ENCODE measurements at regions not wholly inside any gene's neighbourhood (a gene's known extent, or its start where the extent isn't known, plus 50 kb on each side); places are given as distances from the start of the nearest gene placed in this dataset.

GRCh38 chr20:12874933-12875332 is 133.8 kb upstream of the SPTLC3 start:
- DNase-seq: no peak
- TF ChIP-seq CTCF (IDR thresholded peaks at IDR 0.05): no peak
- TF ChIP-seq POLR2A (IDR thresholded peaks at IDR 0.05): no peak
- Histone ChIP-seq H3K27me3 (no peaks in the 10 kb centered on the region), H3K36me3 (no peaks in the 10 kb centered on the region), H3K27ac (no peak overlapping the region), H3K4me1 (no peaks in the 10 kb centered on the region), H3K4me3 (no peak overlapping the region), H3K9me3 (no peaks in the 10 kb centered on the region)
- 47 to 81% methylated on average over 4 of the region's 4 CpGs for WGBS, 2 donors
- intact Hi-C loops (cut with DNase I): no loop called here

DNA sequence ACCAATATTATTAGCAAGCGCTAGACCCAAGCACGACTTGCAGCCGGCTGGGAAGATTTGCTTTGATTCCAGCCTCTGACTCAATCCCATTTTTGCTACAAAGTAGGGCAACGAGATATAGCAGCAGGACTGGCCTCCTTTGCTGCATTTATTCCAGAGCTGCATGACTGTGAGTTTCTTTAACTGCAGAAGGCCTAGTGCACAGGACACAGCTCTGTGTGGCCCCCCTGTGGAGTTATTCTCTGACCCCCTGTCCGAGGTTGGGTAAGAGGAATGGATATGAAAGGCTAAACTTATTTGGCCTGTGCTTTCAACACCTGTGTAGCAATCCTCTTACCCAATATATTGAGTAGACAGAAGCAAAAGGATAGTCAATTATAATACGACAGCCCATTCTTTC is 133.3 kb upstream of the SPTLC3 start:
- 54 to 59% methylated on average over 6 of the region's 6 CpGs for WGBS, 2 donors
- DNase-seq: no peak

DNA sequence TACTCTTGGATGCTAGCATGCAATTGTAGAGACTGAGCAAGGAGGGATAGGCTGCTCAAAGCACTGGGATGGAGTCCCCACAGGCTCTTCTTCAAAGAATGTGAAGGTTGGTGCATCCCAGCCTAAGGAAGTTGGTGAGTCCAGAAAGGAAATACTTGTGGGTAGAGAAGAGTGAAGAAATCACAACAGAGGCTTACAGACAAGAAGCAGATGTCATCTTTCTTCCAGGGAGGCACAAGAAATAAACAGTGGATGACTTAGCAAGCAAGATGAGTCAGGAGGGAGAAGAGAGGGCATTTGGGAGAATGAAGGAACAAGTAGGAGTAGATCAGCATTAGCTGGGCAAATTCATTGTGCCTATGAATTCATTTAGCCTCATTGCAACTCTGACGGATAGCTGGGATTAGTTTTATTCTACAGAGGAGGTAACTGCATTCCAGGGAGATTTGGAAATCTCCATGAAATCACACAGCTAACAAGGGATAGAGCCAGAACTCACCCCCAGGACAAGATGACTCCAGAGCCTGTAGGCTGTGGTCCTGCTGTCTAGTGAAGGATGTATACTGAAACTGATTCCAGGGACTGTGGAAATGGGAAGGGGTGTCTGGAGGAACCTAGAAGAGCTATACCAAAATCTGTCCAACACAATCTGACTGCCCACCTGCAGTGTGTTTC is 125.8 kb upstream of the SPTLC3 start:
- H3K36me3 ChIP-seq: no peaks in the 10 kb centered on the region
- no peaks in the 10 kb centered on the region for H3K27me3 ChIP-seq
- TF ChIP-seq POLR2A (IDR thresholded peaks at IDR 0.05): no peak
- H3K27ac ChIP-seq: no peak overlapping the region
- intact Hi-C loops (cut with DNase I): no loop called here
- 0 to 40% methylated on average over 1 of the region's 1 CpG for WGBS, 2 donors
- DNase-seq: no peak
- H3K4me3 ChIP-seq: no peak overlapping the region
- no peaks in the 10 kb centered on the region for H3K9me3 ChIP-seq
- no peaks in the 10 kb centered on the region for H3K4me1 ChIP-seq

More for the DNA sequence above, 133.3 kb upstream of the SPTLC3 start:
- no peak overlapping the region for H3K4me3 ChIP-seq
- no peaks in the 10 kb centered on the region for H3K36me3 ChIP-seq
- H3K27me3 ChIP-seq: no peaks in the 10 kb centered on the region
- no peak overlapping the region for H3K27ac ChIP-seq
- H3K4me1 ChIP-seq: no peaks in the 10 kb centered on the region
- TF ChIP-seq CTCF (IDR thresholded peaks at IDR 0.05) (no peak), POLR2A (IDR thresholded peaks at IDR 0.05) (no peak)
- no peaks in the 10 kb centered on the region for H3K9me3 ChIP-seq
- intact Hi-C loops (cut with DNase I): no loop called here

DNA sequence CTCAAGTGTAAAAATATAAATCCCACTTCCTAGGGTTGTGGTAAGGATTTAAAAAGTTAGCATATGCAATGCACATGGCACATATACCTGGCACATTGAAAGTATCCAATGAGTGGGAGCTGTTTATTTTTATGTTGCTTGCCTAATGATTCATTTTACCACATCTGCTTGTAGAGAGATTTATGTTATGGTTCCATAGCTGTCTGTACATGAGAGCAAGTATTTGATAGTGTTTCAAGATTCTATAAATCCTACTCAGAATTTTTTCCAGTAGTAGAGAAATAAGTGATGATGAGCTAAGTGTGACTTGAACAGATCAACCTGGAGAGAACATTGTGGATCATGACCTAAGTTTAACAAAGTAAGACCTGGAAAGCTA is 125.3 kb upstream of the SPTLC3 start:
- H3K36me3 ChIP-seq: no peaks in the 10 kb centered on the region
- no peak overlapping the region for H3K4me3 ChIP-seq
- intact Hi-C loops (cut with DNase I): no loop called here
- DNase-seq: no peak
- H3K27ac ChIP-seq: no peak overlapping the region
- H3K27me3 ChIP-seq: no peaks in the 10 kb centered on the region
- no peaks in the 10 kb centered on the region for H3K4me1 ChIP-seq
- H3K9me3 ChIP-seq: no peaks in the 10 kb centered on the region
- TF ChIP-seq POLR2A (IDR thresholded peaks at IDR 0.05): no peak

DNA sequence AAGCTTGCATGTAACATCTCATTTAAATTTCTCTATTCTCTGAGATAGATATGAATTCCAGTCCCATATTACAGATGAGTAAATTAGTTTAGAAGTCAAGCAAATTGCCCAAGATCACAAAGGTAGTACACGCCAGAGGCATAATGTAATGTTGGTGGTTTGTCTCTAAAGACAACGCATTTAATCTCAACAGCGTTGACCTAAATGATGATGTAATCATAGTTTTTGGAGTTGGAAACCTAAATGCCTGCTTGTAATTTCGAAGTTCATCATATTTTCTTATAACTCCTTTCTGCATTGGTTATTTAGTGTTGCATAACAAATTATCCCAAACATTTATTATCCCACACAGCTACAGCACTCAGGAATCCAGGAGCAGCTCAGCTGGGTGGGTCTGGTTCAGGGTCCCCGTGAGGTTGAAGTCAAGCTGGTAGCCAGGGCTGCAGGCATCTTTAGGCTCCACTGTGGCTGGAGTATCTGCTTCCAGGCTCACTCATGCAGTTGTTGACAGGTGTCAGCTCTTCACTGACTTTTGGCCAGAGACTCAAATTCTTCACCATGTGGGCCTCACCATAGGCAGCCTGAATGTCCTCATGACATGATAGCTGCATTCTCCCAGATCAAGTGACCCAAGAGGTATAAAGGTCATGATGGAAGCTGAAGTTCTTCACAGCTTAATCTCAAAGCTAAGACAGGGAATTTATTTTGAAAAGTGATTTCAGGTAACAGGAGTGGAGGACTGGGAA is 122.0 kb upstream of the SPTLC3 start:
- no peak for DNase-seq
- H3K4me3 ChIP-seq: no peak overlapping the region
- H3K27ac ChIP-seq: no peak overlapping the region
- intact Hi-C loops (cut with DNase I): no loop called here
- no peaks in the 10 kb centered on the region for H3K4me1 ChIP-seq
- TF ChIP-seq CTCF (IDR thresholded peaks at IDR 0.05): no peak
- no peak for TF ChIP-seq POLR2A (IDR thresholded peaks at IDR 0.05)
- WGBS, 2 donors: 66 to 76% methylated on average over 5 of the region's 5 CpGs
- H3K27me3 ChIP-seq: no peaks in the 10 kb centered on the region
- H3K9me3 ChIP-seq: no peaks in the 10 kb centered on the region
- H3K36me3 ChIP-seq: no peaks in the 10 kb centered on the region

- no peak for DNase-seq
- no peak overlapping the region for H3K4me3 ChIP-seq
- intact Hi-C loops (cut with DNase I): no loop called here
- H3K27ac ChIP-seq: no peak overlapping the region
- H3K27me3 ChIP-seq: no peaks in the 10 kb centered on the region
- 71 to 97% methylated on average over 3 of the region's 3 CpGs for WGBS, 2 donors
- H3K4me1 ChIP-seq: no peaks in the 10 kb centered on the region
- TF ChIP-seq POLR2A (IDR thresholded peaks at IDR 0.05): no peak
- TF ChIP-seq CTCF (IDR thresholded peaks at IDR 0.05): no peak
- no peaks in the 10 kb centered on the region for H3K36me3 ChIP-seq
- H3K9me3 ChIP-seq: no peaks in the 10 kb centered on the region
Observed at GRCh38 chr20:12891643-12892042, 117.1 kb upstream of the SPTLC3 start.
